HTR-8/SVneo (cell line): ENCODE measurements at regions not wholly inside any gene's neighbourhood (a gene's known extent, or its start where the extent isn't known, plus 50 kb on each side); places are given as distances from the start of the nearest gene placed in this dataset.

Experiments
- DNase-seq: peaks from one replicate; pipeline ENCODE4 v3.0.0; 2011; ENCODE audit warnings: low spot score, mixed read lengths; ENCODE audit not compliant: insufficient read length
- FAIRE-seq: peaks from 2 replicates; lab custom pipeline; 2011; peaks lifted over from hg19 to GRCh38; lab: Jason Lieb, UNC

- FAIRE-seq (no peak), DNase-seq (no peak)
Measured at GRCh38 chr4:35982318-35982717, 262.0 kb downstream of the ARAP2 start.

GRCh38 chr4:35986537-35986936, 257.8 kb downstream of the ARAP2 start:
- no peak for FAIRE-seq

GRCh38 chr4:35993606-35994005, 250.7 kb downstream of the ARAP2 start:
- FAIRE-seq (no peak), DNase-seq (no peak)

More at GRCh38 chr4:35986537-35986936, 257.8 kb downstream of the ARAP2 start:
- no peak for DNase-seq

- FAIRE-seq (no peak), DNase-seq (no peak)
Measured at GRCh38 chr4:36000941-36001557, 243.3 kb downstream of the ARAP2 start.

GRCh38 chr4:36003051-36003450, 241.3 kb downstream of the ARAP2 start:
- DNase-seq (no peak), FAIRE-seq (no peak)

- FAIRE-seq (no peak), DNase-seq (no peak)
Measured at GRCh38 chr4:36004204-36004851, 240.0 kb downstream of the ARAP2 start.

- peak; percentile 77 for FAIRE-seq
- peak; percentile 40 for DNase-seq
Measured at GRCh38 chr4:36006226-36006625, 238.1 kb downstream of the ARAP2 start.

GRCh38 chr4:36010397-36010929, 233.9 kb downstream of the ARAP2 start:
- FAIRE-seq = no peak
- DNase-seq = no peak

- FAIRE-seq (no peak), DNase-seq (no peak)
Measured at GRCh38 chr4:36011381-36011780, 232.9 kb downstream of the ARAP2 start.

- no peak for FAIRE-seq
- no peak for DNase-seq
Measured at GRCh38 chr4:36012503-36012902, 231.8 kb downstream of the ARAP2 start.

- DNase-seq (no peak), FAIRE-seq (no peak)
Measured at GRCh38 chr4:36013206-36013605, 231.1 kb downstream of the ARAP2 start.
